Uterus (tissue), 3 donors: ENCODE measurements at regions not wholly inside any gene's neighbourhood (a gene's known extent, or its start where the extent isn't known, plus 50 kb on each side); places are given as distances from the start of the nearest gene placed in this dataset.

Experiments used
- DNase-seq, 2 donors: peaks; one replicate each; pipeline ENCODE4 v3.0.0-alpha.2; 2019 to 2020
- H3K27ac ChIP-seq, 2 donors: fragments of 200-600 bp; sonication (generic); 1 replicate in 1 of 2; 2 replicates in 1 of 2; pipeline ENCODE4 v1.5.1; 2016 to 2018
- H3K27me3 ChIP-seq, 2 donors: fragments of 200-600 bp; sonication (generic); one replicate each; pipeline ENCODE4 v1.5.1; 2018 to 2019; ENCODE audit warnings: control low read depth in 1 of 2
- H3K36me3 ChIP-seq, 2 donors: fragments of 200-600 bp; sonication (generic); one replicate each; pipeline ENCODE4 v1.5.1; 2019; ENCODE audit warnings: control low read depth in 1 of 2
- H3K4me1 ChIP-seq, 2 donors: fragments of 200-600 bp; sonication (generic); one replicate each; pipeline ENCODE4 v1.5.1; 2018 to 2019; ENCODE audit warnings: control low read depth in 1 of 2
- H3K4me3 ChIP-seq, 2 donors: fragments of 200-600 bp; sonication (generic); 1 replicate in 1 of 2; 2 replicates in 1 of 2; pipeline ENCODE4 v1.5.1; 2018 to 2019; ENCODE audit warnings: mild to moderate bottlenecking in 1 of 2
- H3K9me3 ChIP-seq, 2 donors: fragments of 200-600 bp; sonication (generic); one replicate each; pipeline ENCODE4 v1.5.1; 2019; ENCODE audit warnings: control low read depth in 1 of 2
- POLR2A ChIP-seq, 2 donors: fragments of 450-650 bp; IDR thresholded peaks; one replicate each; pipeline ENCODE4 v1.6.1; 2016; ENCODE audit warnings: antibody characterized with exemption in 2 of 2, mild to moderate bottlenecking in 1 of 2, moderate library complexity in 1 of 2
- intact Hi-C: fragments of 100-400 bp; cut with DNase I; formaldehyde crosslinking; loops from one replicate; pipeline ENCODE4 v1.15.1; 2023; ENCODE audit warnings: low total_unique reads
- TF ChIP-seq, protein P1 (sequence below), 4 experiments: fragments of 200-600 bp in 2 of 4; fragments of 450-650 bp in 2 of 4; sonication (generic) in 2 of 4; IDR thresholded peaks; one replicate each; pipeline ENCODE4 v1.5.1; 2016 to 2019; ENCODE audit warnings: antibody characterized with exemption in 4 of 4, mild to moderate bottlenecking in 2 of 4, moderate library complexity in 1 of 4
- donor health status: DM: yes; HTN: yes; CAD: no.

DNA sequence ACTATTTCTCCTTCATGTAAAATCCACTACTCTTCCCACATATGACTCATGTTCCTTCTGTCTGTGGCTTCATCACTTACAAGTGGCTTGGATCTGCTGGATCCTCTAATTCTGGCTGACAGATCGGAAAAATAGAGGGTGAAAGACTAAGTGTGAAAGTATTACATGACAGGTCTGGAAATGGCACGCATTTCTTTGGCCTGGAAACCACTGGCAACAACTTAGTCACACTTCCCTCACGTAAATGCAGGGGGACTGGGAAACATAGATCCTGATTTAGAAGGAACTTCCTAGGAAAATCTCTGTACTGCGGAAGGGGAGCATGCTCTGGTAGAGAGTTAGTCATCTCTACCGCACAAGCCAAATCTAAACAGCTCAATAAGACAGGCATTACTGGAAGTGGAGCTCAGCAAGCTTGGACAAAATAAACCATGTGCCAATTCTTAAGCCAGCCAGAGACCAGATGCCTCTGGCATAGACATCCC lies 305.4 kb upstream of the PTBP2 start:
- intact Hi-C loops, result no loop called here
- Histone ChIP-seq H3K27ac (no peak overlapping the region), H3K27me3 (no peaks in the 10 kb centered on the region), H3K36me3 (no peaks in the 10 kb centered on the region), H3K4me3 (no peak overlapping the region), H3K4me1 (no peaks in the 10 kb centered on the region), H3K9me3 (no peaks in the 10 kb centered on the region)
- TF ChIP-seq, protein P1, sequence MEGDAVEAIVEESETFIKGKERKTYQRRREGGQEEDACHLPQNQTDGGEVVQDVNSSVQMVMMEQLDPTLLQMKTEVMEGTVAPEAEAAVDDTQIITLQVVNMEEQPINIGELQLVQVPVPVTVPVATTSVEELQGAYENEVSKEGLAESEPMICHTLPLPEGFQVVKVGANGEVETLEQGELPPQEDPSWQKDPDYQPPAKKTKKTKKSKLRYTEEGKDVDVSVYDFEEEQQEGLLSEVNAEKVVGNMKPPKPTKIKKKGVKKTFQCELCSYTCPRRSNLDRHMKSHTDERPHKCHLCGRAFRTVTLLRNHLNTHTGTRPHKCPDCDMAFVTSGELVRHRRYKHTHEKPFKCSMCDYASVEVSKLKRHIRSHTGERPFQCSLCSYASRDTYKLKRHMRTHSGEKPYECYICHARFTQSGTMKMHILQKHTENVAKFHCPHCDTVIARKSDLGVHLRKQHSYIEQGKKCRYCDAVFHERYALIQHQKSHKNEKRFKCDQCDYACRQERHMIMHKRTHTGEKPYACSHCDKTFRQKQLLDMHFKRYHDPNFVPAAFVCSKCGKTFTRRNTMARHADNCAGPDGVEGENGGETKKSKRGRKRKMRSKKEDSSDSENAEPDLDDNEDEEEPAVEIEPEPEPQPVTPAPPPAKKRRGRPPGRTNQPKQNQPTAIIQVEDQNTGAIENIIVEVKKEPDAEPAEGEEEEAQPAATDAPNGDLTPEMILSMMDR (IDR thresholded peaks at IDR 0.05), result no peak
- no peak for TF ChIP-seq POLR2A (IDR thresholded peaks at IDR 0.05)
- peak in 1 of 2 donors; percentile 16 for DNase-seq

DNA sequence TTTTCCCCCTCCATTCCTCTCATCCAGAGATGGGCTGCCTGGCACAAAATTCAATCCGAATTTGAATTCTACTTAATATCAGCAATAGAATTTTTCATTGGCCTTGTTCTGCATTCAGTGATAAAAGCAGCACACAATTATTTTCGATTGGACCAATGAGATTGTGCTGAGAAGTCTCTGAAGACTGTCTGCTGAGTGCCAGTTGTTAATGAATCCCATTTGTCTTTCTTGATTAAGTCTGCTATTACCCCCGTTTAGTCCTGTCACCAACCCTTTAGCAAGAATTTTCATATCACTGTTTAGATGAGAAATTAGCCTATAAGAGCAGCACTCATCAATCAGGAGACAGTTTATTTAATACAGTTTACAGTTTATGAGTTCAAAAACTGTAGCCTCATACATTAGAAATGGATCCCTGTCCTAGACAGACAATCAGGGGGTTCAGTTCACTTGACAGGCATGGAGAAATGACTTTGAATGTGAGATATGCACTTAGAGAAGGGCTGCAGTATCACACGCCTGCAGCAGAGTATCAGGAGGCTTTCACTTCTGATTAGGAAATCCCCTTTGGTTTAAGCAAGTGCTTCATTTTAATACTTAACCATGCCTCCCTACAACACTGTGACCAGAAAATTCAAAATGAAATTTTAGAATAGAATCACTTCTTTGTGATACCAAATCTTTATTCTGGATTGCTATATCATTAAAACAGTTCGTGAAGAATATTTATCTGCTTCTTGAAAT lies 304.7 kb upstream of the PTBP2 start:
- Histone ChIP-seq H3K36me3 (no peaks in the 10 kb centered on the region), H3K27me3 (no peaks in the 10 kb centered on the region), H3K9me3 (no peaks in the 10 kb centered on the region), H3K4me1 (no peaks in the 10 kb centered on the region), H3K27ac (no peak overlapping the region), H3K4me3 (no peak overlapping the region)
- DNase-seq, result no peak
- TF ChIP-seq, protein P1 (IDR thresholded peaks at IDR 0.05), result no peak
- no peak for TF ChIP-seq POLR2A (IDR thresholded peaks at IDR 0.05)
- intact Hi-C loops, result no loop called here

DNA sequence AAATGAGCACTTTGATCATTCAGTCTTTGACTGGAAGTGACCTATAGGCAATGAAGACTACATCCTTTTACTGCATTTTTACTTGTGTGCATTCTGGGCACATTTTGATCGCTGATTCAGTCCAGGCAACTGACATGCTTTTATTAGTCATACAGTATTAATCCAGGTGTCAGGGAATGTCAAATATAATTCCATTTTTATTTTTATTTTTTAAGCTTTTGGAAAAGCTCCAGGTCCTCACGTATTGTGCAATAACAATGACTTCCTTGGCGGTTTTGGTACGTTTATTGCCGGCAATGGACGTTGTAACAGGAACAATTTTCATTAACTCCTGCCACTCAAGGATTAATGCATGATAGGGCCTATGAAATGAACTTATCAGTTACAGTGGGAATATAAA lies 302.6 kb upstream of the PTBP2 start:
- Histone ChIP-seq H3K27me3 (no peaks in the 10 kb centered on the region), H3K27ac (no peak overlapping the region), H3K36me3 (no peaks in the 10 kb centered on the region), H3K4me1 (no peaks in the 10 kb centered on the region), H3K9me3 (no peaks in the 10 kb centered on the region), H3K4me3 (no peak overlapping the region)
- no peak for DNase-seq
- TF ChIP-seq POLR2A (IDR thresholded peaks at IDR 0.05), result no peak
- TF ChIP-seq, protein P1 (IDR thresholded peaks at IDR 0.05), result no peak
- intact Hi-C loops, result no loop called here

DNA sequence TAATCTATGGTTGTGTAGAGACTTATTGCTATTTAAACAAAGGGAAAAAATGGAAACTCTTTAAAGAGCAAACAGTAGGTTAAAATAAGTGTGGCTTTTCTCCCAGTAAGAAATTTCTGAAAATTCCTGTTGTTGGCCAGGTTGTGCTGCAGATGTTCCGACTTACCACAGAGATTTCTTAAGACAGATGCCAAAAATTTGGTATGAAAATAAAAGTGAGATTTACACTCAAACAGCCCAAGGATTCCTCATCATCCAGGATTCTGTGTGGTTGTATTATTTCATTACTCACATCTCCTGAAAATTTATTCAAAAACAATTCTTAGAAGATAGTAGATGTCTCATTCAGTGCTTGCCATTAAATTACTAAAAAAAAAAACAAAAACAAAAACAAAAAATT lies 296.7 kb upstream of the PTBP2 start:
- intact Hi-C loops, result no loop called here
- no peaks in the 10 kb centered on the region for H3K4me1 ChIP-seq
- no peak for DNase-seq

More for the DNA sequence above, 296.7 kb upstream of the PTBP2 start:
- H3K27ac ChIP-seq, result no peak overlapping the region
- TF ChIP-seq POLR2A (IDR thresholded peaks at IDR 0.05), result no peak
- TF ChIP-seq, protein P1 (IDR thresholded peaks at IDR 0.05), result no peak
- H3K27me3 ChIP-seq, result no peaks in the 10 kb centered on the region
- no peak overlapping the region for H3K4me3 ChIP-seq
- H3K36me3 ChIP-seq, result no peaks in the 10 kb centered on the region
- no peaks in the 10 kb centered on the region for H3K9me3 ChIP-seq
